GM19035 (cell line): ENCODE measurements at regions not wholly inside any gene's neighbourhood (a gene's known extent, or its start where the extent isn't known, plus 50 kb on each side); places are given as distances from the start of the nearest gene placed in this dataset.
"Not testable (repeated sequence)": the region's sequence is repeated elsewhere in the genome, so short reads cannot be mapped to it uniquely, and the experiment has no call there.

Experiments
- ATAC-seq: cut with Tn5 transposase; IDR thresholded peaks from one replicate; pipeline ENCODE4 v1.9.1; 2021; ENCODE audit not compliant: unreplicated experiment

DNA sequence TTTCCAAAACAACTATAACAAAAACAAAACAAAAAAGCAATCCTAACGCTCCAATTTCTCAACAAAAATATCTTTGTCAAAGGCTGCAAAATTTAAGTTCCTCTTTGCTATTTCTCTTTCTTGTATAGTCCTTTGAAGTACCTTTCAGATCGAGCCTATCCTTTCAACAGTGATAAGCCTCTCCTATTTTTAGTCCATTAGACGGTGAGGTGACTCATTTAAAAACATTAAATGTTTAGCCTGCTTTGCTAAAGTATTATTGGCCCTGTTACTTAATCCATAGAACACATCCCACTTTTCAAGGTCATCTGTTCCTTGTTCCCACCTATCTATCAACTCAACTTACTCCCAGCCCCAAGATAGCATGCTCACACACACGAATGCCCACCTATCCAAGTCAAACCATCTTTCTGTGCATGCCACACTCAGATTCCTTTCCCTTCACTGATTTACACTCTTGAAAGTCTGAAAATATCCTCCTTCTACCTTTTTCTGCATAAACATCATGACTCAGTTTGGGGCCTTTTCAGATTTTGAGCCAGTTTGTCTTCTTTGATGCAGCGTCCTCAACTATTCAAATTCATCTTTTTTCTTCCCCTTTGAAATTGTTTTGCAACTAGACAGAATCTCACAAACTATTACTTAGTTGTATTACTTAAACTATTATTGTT is 224.9 kb upstream of the TMEM229A start:
- ATAC-seq, result no peak

DNA sequence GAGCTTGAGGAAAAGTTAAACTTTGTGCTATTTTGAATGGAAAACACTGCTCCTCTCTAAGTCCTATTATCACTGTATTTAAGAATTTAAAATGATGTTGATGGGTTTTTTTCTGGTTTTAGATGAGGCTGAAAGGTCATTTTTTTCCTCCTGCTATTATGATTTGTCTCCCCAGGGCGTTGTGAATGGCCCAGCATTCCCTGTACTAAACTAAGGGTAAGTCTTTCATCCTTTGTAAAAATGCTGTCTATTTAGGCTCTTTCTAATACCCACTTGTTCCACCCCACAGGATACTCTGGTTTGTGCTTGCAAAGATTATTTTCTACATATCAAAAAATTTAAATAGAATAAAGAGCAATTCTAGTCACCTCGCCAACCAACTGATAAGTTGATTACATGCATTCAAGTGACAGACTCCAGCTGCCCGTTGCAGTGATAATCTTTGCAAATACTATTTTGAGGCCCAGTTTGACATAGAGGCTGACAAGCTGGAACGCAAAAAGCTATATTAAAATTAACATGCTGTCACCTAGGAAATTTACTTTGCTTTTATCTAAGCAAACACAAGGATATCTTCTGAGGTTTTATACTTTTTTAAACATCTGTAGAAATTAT is 222.3 kb upstream of the TMEM229A start:
- no peak for ATAC-seq

DNA sequence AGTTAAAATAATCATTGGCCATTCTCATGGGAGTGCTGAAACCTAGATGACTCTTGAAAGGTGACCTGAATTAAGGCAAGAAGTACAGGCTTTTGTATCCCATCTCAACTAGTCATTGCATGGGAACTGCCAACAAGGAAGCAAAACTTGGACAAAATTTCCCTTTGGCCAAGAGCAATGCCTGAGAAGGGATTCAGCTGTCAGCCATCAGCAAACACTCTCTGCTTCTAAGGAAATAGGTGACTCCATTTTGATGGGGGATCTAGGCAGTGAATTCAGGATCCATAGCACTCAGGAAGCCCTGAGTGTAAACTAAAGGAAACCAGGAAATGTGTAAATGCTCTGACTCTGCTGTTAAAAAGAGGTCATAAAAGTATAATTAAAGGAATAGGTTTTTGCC is 221.5 kb upstream of the TMEM229A start:
- no peak for ATAC-seq

DNA sequence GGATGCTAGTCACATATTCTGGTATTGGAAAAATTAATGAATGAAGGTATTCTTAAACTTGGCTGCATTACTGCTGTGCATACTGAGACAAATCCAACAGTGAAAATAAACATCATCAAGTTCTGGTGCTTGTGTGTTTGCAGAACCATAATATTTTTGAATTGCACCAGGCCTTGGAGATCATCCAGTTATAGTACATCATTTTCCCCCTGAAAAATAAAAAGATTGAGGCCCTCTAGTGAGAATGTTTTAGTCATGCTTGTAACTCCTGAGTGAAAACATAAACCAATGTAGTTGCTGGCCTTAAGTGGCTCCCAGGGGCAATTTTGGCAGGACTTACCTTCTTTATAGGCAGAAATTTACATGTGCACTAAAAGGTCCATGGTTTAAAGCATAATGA is 218.8 kb upstream of the TMEM229A start:
- no peak for ATAC-seq

DNA sequence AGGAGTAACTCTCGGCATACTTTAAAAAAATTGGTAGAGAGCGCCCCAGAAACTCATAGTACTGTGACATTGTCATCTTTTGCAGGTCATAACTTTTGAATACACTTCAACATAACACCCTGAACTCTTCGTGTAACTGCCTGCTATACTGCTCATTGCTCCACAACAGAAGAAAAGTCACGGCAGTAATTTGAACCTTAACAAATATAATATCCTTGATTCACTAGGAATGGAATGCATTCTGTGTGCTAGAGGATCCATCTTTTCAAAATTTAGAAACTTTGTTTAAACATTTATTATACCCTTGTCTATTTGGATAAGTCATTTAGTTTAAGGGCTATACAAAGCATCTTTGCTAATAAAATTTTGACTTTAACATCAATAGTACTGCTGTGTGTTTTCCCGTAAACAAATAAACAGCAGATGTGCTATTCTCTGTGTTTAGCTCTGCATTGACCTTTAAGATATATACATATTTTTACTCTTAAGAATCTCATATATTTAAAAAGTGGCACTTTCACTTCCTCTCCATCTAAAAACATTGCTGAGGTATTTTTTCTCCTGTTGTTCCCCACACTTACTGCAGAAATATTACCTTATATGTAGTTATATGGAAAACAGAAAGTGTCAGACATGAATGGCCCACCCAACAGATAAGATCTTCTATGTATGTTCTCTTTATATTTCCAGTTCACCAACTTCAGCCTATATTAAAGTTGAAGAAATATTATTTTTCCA is 217.6 kb upstream of the TMEM229A start:
- ATAC-seq, result no peak

DNA sequence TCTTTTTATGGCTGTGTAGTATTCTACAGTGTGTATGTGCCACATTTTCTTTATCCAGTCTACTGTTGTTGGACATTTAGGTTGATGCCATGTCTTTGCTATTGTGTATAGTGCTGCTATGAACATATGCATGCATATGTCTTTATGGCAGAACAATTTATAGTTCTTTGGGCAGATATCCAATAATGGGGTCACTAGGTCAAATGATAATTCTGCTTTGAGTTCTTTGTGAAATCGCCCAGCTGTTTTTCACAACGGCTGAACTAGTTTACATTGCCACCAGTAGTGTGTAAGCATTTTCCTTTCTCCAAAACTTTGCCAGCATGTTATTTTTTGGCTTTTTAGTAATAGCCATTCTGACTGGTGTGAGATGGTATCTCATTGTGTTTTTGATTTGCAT is 214.8 kb upstream of the TMEM229A start:
- ATAC-seq, result no peak

DNA sequence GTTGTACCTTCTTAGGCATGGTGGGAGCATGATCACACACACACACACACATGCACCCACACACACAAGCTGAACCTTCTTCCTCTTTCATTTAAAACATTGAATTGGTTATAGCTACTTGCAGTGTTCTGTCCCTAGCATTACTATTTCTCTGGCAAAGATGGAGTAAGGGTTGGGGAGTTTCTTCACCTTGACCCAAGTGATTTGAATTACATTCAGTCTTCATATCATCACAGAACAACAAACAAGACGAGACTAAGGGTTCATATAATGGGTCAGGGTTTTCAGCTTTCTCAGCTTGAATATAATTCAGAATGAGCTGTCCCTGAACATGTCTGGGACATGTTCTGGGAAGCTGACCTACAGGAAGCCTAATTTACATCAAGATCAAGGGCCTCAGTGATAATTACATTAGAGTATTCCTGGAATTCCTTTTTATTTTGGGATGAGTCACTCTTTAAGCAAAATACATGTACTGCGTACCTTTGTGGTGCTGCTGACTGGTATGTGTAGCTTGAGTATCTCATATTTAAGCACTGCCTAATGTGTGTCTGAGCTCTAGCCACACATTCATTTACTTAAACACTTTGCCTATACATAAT is 213.5 kb upstream of the TMEM229A start:
- ATAC-seq, result no peak

DNA sequence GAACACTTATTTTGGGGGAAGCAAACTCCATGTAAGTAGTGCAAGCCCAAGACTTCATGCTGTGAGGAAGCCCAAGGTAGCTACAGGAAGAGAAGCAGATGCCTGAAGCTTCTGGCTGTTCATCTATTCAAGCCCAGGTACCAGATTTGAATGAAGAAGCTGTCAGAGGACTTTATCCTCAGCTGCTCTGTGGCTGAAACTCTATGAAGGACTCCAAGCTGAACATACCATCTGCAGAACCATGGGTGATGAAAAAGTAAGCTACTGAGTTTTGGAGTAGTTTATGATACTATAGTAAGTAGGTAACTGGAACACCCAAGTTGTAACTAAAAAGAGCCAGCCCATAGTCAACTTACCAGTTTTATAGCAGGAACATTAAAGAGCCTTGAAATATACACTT is 211.6 kb upstream of the TMEM229A start:
- ATAC-seq, result not testable (repeated sequence)

DNA sequence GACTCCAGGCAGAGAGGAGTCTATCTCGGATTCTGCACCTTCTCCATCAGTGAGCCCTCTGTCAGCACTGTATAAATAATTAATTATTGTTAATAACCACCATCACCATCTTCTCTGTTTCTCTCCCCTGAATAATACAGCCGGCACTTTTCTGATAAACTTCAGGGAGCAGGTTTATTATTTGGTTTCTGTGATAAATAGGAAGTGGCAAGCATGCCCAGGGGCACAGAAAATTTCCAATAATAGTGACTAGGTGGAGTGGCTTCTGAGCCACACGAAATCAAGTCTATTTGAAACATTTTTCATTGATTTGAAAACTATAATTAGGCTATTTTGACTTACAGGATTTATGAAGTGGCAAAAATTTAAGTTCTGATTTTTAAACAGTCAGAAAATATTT is 186.8 kb upstream of the TMEM229A start:
- ATAC-seq, result no peak

DNA sequence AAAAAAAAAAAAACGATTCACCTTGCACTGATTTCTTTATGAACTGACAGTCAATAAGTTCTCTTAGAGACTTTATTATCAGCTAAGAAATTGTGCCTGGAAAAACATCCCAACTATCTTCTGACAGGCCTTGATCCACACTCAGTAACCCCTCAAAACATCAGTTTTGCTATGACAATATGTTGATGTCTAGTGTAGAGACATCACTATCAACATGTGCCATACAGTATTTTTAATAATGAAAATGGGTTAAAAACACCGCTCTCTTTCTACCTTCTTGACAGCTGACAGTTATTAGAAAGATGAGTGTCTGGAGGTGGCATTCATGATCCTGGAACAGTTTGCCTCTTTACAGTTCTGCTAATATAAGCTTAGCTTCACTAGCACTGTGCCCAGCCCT is 175.8 kb upstream of the TMEM229A start:
- no peak for ATAC-seq

DNA sequence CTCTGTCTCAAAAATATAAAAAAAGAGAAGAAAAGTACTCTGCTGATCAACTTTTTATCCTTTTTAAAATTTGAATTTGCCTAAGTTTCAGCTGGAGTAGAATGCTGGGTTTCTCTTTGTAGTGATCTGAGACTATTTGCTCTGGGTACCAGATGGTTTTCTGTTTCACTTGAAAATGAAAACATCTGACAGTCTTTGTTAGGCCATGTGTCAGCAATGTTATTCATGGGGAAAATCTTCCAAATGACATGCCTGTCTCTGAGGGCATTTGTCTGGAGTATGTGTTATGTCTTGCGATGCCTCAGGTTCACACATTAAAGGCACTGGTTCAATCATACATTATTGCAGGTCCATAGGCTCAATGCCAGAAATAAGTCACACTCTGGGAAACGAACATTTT is 175.3 kb upstream of the TMEM229A start:
- ATAC-seq, result no peak

DNA sequence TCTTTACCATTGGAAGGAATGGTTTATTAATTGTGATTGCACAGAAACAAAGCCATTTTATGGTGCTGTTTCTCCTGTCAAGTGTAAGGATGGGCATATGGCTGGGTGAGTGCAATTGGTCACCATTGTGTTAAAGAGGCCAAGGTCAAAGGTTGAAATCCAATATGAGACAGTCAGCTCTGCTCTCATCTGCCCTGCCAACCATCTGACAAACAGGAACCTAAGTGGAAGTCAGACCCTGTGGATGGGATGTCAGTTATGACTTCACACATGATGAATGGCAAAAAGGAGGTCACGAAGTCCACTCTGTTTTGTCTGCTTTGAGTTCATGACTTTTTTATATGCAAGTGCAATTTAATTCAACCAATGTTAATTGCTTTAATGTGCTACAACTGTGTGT is 172.7 kb upstream of the TMEM229A start:
- no peak for ATAC-seq

DNA sequence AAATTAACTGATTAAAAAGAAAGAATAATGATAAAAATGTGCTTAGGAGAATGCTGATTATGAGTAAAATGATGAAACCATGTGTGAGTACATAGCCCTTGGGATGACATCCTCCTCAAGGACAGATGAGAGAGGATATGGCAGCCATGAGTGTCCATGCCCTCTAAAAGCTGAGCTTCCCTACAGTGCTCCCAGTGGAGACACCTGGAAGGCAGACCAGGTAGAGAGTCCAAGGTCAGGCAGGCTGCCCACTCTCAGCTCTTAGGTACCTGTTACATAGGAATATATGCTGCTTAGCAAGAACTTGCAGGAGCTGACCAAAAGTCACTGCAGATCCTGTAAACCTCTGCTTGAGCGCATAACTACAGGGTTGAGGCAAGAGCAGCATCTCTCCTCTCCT is 169.7 kb upstream of the TMEM229A start:
- no peak for ATAC-seq

DNA sequence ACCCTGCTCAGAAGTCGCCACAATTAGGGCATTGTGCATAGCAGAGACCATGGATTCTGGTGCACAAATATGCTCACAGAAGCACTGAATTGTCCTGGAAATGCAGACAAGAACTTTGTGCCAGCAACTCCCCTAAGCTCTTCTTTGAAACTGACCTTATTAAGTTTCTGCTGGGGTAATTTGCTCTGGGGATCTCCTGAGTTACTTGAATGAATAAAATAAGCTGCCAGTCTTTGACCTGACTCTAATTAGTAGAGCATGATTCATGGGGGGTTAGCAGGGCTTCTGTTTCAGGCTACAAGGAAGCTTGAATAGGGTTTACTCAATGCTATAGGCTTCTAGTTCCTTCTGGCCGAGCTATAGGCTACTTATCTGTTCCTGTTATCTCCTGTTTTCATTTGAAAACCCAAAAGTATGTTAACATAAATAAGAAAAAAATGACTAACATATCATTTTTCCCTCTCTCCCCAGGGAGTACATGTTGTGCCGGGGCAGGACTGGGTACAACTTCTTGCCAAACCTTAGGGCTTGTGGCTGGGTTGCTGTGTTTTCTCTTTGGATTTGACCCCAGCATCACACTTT is 169.0 kb upstream of the TMEM229A start:
- ATAC-seq, result no peak

DNA sequence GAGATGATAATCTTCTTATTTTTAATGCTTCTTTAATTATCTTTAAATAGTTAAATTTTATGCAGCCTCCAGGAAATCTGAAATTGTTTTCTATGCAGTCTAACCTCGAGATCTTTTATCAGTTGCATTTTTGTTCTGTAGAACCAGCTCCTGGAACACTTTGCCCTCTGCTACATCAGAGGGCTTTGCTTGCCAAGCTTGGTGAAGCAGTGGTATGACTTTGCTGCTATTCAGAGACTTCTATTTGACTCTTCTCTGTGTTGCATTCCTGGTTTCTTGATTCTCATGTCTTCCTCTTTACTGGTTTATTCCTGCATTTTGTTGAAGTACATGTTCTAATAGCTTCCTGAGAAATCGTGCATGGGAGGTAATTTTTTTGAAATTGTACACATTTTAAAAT is 163.7 kb upstream of the TMEM229A start:
- no peak for ATAC-seq

DNA sequence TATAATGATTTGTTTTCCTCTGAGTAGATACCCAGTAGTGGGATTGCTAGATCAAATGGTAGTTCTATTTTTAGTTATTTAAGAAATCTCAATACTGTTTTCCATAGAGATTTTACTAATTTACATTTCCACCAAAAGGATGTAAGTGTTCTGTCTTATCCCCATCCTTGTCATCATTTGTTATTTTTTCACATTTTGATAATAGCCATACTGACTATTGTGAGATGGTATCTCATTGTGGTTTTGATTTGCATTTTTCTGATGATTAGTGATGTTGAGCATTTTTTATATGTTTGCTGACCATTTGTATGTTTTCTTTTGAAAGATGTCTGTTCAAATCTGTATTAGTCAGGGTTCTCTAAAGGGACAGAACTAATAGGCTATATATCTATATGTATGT is 160.0 kb upstream of the TMEM229A start:
- no peak for ATAC-seq

DNA sequence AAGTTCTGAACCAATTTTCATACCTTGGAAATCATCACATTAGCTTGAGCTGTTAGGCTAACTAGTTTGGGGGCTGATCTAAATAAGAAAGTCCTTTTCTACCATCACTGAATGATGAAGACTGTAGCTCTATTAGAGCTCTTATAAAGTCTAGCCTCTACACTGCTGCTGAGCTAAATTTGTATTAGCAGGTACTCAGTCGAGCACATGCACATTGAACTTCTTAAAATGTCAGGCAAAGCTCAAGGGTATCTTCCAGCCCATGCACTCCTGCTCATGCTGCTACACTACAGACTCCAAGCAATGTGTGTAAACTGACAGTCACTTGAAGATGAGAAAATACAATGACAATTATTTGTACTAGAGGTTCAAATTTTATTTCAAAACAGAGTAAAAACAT is 158.8 kb upstream of the TMEM229A start:
- ATAC-seq, result no peak

DNA sequence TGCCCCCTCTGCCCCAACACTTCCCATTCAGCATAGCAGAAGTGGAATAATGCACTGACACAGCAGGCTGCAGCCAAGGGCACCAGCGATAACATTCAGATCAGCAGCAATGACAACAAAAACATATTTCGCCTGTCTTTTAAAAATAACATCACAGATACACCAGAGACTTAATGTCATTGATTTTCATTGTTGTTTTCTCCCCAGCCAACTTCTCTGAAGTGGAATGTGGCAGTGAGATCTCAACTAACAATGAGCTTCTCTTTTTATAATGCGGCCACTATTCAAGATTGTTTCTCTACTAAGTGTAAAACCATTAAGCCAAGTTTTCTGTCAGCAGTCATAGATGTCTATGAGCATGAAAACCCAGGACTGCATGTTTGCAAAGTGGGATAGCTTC is 158.2 kb upstream of the TMEM229A start:
- no peak for ATAC-seq

DNA sequence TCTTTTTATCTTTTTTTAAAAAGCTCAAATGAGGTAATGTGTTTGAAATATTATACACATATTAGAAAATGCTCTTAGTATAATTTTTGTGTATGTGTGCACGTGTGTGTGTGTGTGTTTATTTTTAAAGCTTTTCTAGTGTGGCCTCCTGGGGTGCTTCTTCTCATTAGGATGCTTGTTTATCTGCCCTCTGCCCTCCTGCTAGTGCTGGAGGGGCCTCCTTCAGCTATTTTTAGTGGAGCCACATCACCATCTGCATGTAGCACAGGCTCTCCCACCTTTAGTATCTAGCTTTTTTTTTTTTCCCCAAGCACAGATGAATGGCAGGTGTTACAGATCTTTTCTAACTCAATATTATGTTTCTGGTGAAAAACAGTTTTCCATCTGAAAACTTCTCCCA is 155.7 kb upstream of the TMEM229A start:
- no peak for ATAC-seq

DNA sequence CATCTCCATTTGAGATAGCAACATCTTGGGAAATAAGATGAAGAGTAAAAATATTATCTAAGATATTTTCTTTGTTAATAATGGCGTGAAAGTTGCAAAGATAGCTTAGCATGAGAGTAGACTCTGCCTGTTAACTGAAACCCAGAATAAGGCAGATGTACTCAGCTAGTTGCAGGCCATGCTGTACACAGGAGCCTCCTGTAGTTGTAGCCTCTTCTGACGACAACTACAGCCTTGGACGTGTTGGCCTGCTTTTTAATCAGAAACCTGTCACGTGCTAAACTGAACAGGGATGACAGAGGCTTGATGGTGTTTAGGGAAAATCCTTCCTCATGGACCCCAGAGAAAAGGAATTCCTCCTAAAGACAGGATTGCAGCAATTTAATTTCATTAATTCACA is 155.1 kb upstream of the TMEM229A start:
- ATAC-seq, result no peak

DNA sequence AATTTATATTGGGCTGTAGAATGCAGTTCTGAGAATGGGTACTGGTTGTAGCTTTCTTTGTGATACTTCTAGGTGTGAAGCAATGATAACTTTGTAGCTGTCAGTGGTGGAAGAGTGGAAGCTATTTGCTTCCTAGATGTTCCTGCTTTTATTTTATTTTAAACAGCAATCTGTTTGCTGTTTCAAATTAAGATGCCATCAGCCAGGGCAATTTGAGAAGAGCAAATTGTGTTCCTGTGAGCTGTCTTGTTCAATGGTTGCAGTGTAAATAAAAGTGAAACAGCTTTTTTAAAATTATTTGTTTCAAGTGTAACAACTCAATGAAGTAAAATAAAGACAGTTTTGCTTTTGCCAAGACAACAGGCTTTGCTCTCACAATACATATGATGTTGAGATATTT is 150.8 kb upstream of the TMEM229A start:
- no peak for ATAC-seq

DNA sequence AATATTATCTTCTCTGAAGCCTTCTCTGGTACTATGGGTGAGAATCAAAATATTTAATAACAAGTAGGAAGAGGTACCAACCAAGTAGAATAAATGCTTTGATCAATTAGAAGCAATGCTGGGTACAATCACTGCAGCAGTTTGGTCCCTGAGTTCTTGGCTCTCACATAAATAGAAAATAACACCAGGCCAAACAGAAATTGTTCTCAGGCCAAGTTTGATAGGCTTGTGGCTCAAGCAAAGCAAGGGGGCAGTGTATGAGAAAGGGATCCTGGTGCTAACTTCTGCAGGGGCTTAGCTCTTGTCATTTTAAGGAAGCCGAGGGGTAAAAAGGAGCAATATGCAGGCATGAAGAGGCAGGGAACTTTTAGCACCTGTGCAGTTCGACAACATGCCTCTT is 146.8 kb upstream of the TMEM229A start:
- ATAC-seq, result no peak
